Suprapubic skin (tissue), 4 donors: ENCODE measurements at regions not wholly inside any gene's neighbourhood (a gene's known extent, or its start where the extent isn't known, plus 50 kb on each side); places are given as distances from the start of the nearest gene placed in this dataset.

Experiments
- EP300 ChIP-seq: sonication (generic); formaldehyde crosslinking; IDR thresholded peaks from one replicate; pipeline ENCODE4 v1.6.1; 2017; ENCODE audit warnings: antibody characterized with exemption
- POLR2A ChIP-seq, 2 donors: fragments of 450-650 bp; IDR thresholded peaks; one replicate each; pipeline ENCODE4 v1.6.1; 2017; ENCODE audit warnings: antibody characterized with exemption in 2 of 2, mild to moderate bottlenecking in 2 of 2, moderate library complexity in 2 of 2
- POLR2AphosphoS5 ChIP-seq, 3 donors: sonication (generic); formaldehyde crosslinking; IDR thresholded peaks; one replicate each; pipeline ENCODE4 v1.6.1; 2017; ENCODE audit warnings: antibody characterized with exemption in 3 of 3
- TF ChIP-seq, protein P1 (sequence below), 2 donors: fragments of 200-600 bp in 1 of 2; fragments of 450-650 bp in 1 of 2; sonication (generic) in 1 of 2; IDR thresholded peaks; one replicate each; pipeline ENCODE4 v1.5.1; 2016 to 2019; ENCODE audit warnings: antibody characterized with exemption in 2 of 2, mild to moderate bottlenecking in 1 of 2, moderate library complexity in 1 of 2

- TF ChIP-seq, protein P1, sequence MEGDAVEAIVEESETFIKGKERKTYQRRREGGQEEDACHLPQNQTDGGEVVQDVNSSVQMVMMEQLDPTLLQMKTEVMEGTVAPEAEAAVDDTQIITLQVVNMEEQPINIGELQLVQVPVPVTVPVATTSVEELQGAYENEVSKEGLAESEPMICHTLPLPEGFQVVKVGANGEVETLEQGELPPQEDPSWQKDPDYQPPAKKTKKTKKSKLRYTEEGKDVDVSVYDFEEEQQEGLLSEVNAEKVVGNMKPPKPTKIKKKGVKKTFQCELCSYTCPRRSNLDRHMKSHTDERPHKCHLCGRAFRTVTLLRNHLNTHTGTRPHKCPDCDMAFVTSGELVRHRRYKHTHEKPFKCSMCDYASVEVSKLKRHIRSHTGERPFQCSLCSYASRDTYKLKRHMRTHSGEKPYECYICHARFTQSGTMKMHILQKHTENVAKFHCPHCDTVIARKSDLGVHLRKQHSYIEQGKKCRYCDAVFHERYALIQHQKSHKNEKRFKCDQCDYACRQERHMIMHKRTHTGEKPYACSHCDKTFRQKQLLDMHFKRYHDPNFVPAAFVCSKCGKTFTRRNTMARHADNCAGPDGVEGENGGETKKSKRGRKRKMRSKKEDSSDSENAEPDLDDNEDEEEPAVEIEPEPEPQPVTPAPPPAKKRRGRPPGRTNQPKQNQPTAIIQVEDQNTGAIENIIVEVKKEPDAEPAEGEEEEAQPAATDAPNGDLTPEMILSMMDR (IDR thresholded peaks at IDR 0.05), result no peak
- TF ChIP-seq POLR2A (IDR thresholded peaks at IDR 0.05) (no peak), POLR2AphosphoS5 (IDR thresholded peaks at IDR 0.05) (no peak), EP300 (no peak)
These were observed 677.4 kb downstream of the SLITRK1 start for GRCh38 chr13:83204886-83205285.
